Adrenal gland (tissue), 5 donors: ENCODE measurements at regions not wholly inside any gene's neighbourhood (a gene's known extent, or its start where the extent isn't known, plus 50 kb on each side); places are given as distances from the start of the nearest gene placed in this dataset.

Source experiments
- POLR2A ChIP-seq, 2 donors: fragments of 450-650 bp; IDR thresholded peaks; one replicate each; pipeline ENCODE4 v1.6.1; 2017; ENCODE audit warnings: antibody characterized with exemption in 2 of 2, mild to moderate bottlenecking in 2 of 2, moderate library complexity in 1 of 2
- TF ChIP-seq, protein P1 (sequence below), 6 experiments: fragments of 450-650 bp in 4 of 6; fragments of 200-600 bp in 2 of 6; sonication (generic) in 1 of 6; IDR thresholded peaks; 1 replicate in 5 of 6; 2 replicates in 1 of 6; pipeline versions ENCODE4 v1.5.1 to v1.8.0; 2016 to 2021; ENCODE audit warnings: antibody characterized with exemption in 6 of 6, mild to moderate bottlenecking in 2 of 6, moderate library complexity in 1 of 6
- donor health status: DM: no; HTN: no; CAD: no.

DNA sequence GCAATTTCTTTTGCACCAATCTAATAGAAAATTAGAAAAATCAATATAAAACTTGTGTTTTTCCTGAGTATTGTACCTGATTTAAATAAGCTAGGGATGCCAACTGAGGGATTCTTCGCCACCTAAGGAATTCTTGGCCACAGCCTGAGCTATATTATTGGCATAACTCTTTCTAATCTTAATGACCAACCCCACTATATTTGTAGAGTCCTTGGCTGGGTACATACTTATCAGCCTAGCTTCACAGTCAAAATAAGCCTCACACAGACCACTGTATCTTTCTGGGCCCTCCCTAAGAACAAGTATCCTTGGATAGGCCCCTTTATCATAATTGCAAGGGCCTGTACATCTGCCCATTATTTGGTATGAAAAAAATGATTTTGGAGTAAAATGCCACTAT is 247.1 kb downstream of the DUSP6 start:
- TF ChIP-seq, protein P1, sequence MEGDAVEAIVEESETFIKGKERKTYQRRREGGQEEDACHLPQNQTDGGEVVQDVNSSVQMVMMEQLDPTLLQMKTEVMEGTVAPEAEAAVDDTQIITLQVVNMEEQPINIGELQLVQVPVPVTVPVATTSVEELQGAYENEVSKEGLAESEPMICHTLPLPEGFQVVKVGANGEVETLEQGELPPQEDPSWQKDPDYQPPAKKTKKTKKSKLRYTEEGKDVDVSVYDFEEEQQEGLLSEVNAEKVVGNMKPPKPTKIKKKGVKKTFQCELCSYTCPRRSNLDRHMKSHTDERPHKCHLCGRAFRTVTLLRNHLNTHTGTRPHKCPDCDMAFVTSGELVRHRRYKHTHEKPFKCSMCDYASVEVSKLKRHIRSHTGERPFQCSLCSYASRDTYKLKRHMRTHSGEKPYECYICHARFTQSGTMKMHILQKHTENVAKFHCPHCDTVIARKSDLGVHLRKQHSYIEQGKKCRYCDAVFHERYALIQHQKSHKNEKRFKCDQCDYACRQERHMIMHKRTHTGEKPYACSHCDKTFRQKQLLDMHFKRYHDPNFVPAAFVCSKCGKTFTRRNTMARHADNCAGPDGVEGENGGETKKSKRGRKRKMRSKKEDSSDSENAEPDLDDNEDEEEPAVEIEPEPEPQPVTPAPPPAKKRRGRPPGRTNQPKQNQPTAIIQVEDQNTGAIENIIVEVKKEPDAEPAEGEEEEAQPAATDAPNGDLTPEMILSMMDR (IDR thresholded peaks at IDR 0.05): no peak
- TF ChIP-seq POLR2A (IDR thresholded peaks at IDR 0.05): no peak
